Thoracic aorta (tissue), 2 donors: ENCODE measurements at regions not wholly inside any gene's neighbourhood (a gene's known extent, or its start where the extent isn't known, plus 50 kb on each side); places are given as distances from the start of the nearest gene placed in this dataset.

Experiments used
- ATAC-seq: fragments of 150-250 bp; one replicate; pipeline ENCODE4 v1.8.0; 2017; ENCODE audit warnings: low read depth; ENCODE audit not compliant: insufficient number of reproducible peaks, low FRiP score
- DNase-seq: peaks from one replicate; pipeline ENCODE4 v3.0.0-alpha.2; 2020; ENCODE audit warnings: low spot score
- H3K27ac ChIP-seq, 2 donors: fragments of 200-600 bp; sonication (generic); 1 replicate in 1 of 2; 2 replicates in 1 of 2; pipeline ENCODE4 v1.5.1; 2016; ENCODE audit warnings: mild to moderate bottlenecking in 2 of 2, moderate library complexity in 2 of 2
- H3K27me3 ChIP-seq: fragments of 200-600 bp; sonication (generic); replicated peaks from 2 replicates; pipeline ENCODE4 v1.6.0; 2016; ENCODE audit warnings: mild to moderate bottlenecking; ENCODE audit not compliant: insufficient read depth
- H3K36me3 ChIP-seq: fragments of 200-600 bp; sonication (generic); one replicate; pipeline ENCODE4 v1.5.1; 2016
- H3K4me1 ChIP-seq, 2 donors: fragments of 200-600 bp; sonication (generic); 1 replicate in 1 of 2; 2 replicates in 1 of 2; pipeline versions ENCODE4 v1.5.1 to v1.6.0; 2016; ENCODE audit warnings: low read depth in 2 of 2, mild to moderate bottlenecking in 1 of 2; ENCODE audit not compliant: control insufficient read depth in 1 of 2
- H3K4me3 ChIP-seq: fragments of 200-600 bp; sonication (generic); 2 replicates; pipeline ENCODE4 v1.5.1; 2016; ENCODE audit warnings: mild to moderate bottlenecking
- H3K9me3 ChIP-seq: fragments of 200-600 bp; sonication (generic); 2 replicates; pipeline ENCODE4 v1.5.1; 2016
- TF ChIP-seq, protein P1 (sequence below): fragments of 200-600 bp; sonication (generic); IDR thresholded peaks from one replicate; pipeline ENCODE4 v1.5.1; 2019; ENCODE audit warnings: antibody characterized with exemption

DNA sequence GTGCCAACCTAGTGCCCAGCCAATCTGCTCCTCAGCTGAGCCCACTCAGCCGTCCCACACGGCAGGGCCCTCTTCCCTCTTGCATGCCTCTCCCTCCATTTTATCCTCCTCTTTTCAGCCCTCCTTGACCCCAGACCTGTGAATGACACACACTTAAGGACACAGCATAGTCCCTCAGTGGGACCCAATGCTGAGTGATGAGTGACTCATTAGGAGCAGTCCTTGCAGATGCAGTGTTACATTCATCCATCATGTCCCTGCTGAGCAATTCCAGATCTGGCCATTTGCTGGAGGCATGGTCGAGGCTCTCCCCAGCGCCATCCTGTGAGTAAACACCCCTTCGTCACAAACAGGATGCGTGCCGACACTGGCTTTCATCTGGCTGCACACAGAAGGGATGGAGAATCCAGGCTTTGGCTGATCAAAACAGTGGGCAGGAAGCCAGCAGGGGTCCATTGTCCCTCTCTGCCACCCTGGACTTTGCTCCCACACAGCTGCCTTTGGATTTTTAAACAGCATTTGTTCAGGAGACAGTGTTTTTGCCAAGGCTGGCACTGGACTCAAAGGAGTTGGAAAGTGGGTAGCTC is 122.6 kb downstream of the AXIN2 start:
- no peaks in the 10 kb centered on the region for H3K9me3 ChIP-seq
- no peaks in the 10 kb centered on the region for H3K4me1 ChIP-seq
- no peak for DNase-seq
- TF ChIP-seq, protein P1, sequence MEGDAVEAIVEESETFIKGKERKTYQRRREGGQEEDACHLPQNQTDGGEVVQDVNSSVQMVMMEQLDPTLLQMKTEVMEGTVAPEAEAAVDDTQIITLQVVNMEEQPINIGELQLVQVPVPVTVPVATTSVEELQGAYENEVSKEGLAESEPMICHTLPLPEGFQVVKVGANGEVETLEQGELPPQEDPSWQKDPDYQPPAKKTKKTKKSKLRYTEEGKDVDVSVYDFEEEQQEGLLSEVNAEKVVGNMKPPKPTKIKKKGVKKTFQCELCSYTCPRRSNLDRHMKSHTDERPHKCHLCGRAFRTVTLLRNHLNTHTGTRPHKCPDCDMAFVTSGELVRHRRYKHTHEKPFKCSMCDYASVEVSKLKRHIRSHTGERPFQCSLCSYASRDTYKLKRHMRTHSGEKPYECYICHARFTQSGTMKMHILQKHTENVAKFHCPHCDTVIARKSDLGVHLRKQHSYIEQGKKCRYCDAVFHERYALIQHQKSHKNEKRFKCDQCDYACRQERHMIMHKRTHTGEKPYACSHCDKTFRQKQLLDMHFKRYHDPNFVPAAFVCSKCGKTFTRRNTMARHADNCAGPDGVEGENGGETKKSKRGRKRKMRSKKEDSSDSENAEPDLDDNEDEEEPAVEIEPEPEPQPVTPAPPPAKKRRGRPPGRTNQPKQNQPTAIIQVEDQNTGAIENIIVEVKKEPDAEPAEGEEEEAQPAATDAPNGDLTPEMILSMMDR = no peak
- H3K27ac ChIP-seq = no peak overlapping the region
- H3K27me3 ChIP-seq = no peaks in the 10 kb centered on the region
- no peaks in the 10 kb centered on the region for H3K36me3 ChIP-seq
- no peak overlapping the region for H3K4me3 ChIP-seq
- no peak for ATAC-seq

DNA sequence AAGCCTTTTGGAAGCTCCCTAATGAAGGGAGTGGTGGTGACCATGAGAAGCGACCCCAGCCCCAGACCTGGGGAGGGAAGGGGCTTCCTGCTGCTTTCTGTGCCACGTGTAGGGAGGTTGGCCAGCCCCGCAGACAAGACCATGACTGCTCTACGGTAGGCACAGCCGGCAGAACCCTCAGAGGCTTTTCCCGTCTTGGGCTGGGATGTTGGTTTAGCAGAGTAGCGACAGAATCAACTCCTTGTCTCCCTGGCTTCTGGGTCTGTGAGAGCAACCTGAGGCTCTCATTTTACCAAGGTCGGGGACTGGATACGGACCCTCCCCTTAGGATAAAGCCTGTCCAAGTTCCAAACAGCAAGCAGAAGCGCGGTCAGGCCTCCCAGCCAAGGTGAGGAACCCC is 123.3 kb downstream of the AXIN2 start:
- DNase-seq (no peak), ATAC-seq (no peak)
- H3K4me3 ChIP-seq = no peak overlapping the region
- no peaks in the 10 kb centered on the region for H3K36me3 ChIP-seq
- no peak overlapping the region for H3K27ac ChIP-seq
- H3K27me3 ChIP-seq = no peaks in the 10 kb centered on the region
- no peaks in the 10 kb centered on the region for H3K9me3 ChIP-seq
- H3K4me1 ChIP-seq = no peaks in the 10 kb centered on the region
- TF ChIP-seq, protein P1 = no peak

DNA sequence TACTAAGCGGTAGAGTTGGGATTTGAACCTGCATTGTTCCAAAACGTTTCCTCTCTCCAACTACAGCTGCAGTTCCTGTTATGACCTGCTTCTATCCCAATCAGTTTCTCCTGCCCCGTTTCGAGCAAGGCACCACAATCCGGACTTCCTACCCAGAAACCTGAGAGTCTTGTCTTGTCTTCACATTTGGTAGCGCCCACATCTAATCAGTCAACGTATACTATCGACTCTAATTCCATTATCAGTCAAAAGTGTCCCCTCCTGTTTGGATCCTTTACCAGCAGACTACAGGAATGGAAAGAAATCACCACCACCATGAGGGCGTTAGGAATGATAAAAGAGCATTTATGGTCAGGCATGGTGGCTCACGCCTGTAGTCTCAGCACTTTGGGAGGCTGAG is 124.6 kb downstream of the AXIN2 start:
- no peak overlapping the region for H3K4me3 ChIP-seq
- H3K27ac ChIP-seq = no peak overlapping the region
- ATAC-seq (no peak), DNase-seq (no peak)
- H3K36me3 ChIP-seq = no peaks in the 10 kb centered on the region
- H3K9me3 ChIP-seq = no peaks in the 10 kb centered on the region
- no peaks in the 10 kb centered on the region for H3K4me1 ChIP-seq
- no peaks in the 10 kb centered on the region for H3K27me3 ChIP-seq
- TF ChIP-seq, protein P1 = no peak

DNA sequence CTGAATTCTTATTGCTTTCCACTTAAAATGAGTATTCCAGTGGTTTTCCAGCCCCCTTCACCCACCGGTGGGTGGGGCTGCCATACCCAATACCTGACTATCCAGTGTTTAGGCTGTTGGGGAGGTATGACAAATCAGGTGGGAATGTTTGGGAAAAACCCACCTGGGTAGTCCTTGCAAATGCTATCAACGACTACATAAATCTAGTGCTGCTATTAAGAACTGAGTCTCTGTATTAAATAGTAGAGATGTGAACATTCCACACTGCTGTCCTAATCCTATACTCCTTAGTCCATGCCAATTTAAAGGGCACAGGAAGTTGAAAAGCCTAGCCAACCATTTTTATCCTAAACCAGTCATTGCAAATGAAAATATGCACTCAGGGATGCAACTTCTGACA is 126.6 kb downstream of the AXIN2 start:
- no peaks in the 10 kb centered on the region for H3K27me3 ChIP-seq
- no peaks in the 10 kb centered on the region for H3K4me1 ChIP-seq
- no peaks in the 10 kb centered on the region for H3K9me3 ChIP-seq
- no peak overlapping the region for H3K27ac ChIP-seq
- no peak overlapping the region for H3K4me3 ChIP-seq
- TF ChIP-seq, protein P1 = no peak
- no peak for ATAC-seq
- H3K36me3 ChIP-seq = no peaks in the 10 kb centered on the region
- DNase-seq = no peak

DNA sequence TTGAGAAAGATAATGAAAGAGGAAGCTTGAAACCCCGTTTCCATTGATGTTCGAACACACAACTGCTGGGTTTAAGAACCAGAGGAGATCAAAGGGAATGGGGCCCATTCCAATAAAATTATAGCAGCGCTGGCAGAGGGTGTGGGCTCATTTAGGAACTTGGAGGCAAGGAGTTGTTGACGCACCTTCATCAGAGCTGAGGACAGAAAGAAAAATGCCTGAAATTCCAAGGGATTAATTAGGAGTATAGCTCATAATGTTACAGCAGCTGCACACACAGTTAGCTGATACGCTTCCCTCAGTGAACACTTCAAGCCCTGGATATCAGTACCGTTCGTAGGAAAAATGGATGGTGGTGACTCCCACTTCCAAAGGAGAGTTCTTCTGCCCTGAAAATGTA is 127.2 kb downstream of the AXIN2 start:
- Histone ChIP-seq H3K27me3 (no peaks in the 10 kb centered on the region), H3K4me1 (no peaks in the 10 kb centered on the region), H3K36me3 (no peaks in the 10 kb centered on the region), H3K27ac (no peak overlapping the region), H3K4me3 (no peak overlapping the region), H3K9me3 (no peaks in the 10 kb centered on the region)
- ATAC-seq (no peak), DNase-seq (no peak)
- TF ChIP-seq, protein P1 = no peak
